Raji (cell line): ENCODE measurements at regions not wholly inside any gene's neighbourhood (a gene's known extent, or its start where the extent isn't known, plus 50 kb on each side); places are given as distances from the start of the nearest gene placed in this dataset.
A peak's percentile ranks its signal among the peaks of the same experiment; 100 is the strongest.

ENCODE experiments used
- POLR2A ChIP-seq: IDR thresholded peaks from 2 replicates; pipeline ENCODE4 v1.6.1; 2011; ENCODE audit warnings: low read depth, low read length, control low read depth; ENCODE audit not compliant: insufficient read depth

DNA sequence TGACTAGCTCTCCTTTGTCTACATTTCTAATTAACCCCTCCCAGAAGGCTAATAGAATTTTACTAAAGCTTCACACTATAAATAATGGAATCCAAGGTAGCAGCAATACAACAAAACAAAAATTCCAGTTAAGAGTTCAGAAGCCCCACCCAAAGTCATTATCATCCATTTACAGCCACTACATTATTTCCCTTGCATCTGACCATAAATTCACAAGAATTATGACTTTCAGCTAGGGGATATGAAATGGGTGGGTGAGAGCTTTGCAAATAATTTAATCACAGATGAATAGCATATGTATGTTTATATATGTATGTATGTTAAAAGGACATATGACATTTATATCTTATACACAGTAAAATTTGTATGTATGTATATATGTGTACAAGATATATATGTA is 65.3 kb upstream of the PTGDR start:
- no peak for TF ChIP-seq POLR2A

DNA sequence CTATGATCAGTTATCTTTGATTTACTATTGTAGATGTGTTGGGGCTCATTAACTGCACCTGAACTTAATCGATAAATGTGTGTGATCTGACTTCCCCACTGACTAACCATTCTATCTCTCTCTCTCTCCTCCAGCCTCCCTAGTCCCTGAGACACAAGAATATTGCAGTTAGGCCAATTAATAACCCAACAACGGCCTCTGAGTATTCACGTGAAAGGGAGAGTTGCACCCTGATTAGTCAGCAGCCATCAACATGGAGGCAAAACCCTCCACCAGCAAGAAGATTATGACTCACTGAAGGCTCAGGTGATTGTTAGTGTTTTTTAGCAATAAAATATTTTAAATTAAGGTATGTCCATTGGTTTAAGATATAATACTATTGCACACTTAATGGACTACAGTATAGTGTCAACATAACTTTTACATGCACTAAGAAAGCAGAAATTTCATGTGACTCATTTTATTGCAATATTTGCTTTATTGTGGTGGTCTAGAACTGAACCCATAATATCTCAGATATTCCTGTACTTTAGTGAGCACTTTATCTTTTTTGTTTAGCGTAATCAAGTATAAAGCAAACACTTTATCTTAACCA is 77.1 kb upstream of the PTGDR start:
- TF ChIP-seq POLR2A = no peak

DNA sequence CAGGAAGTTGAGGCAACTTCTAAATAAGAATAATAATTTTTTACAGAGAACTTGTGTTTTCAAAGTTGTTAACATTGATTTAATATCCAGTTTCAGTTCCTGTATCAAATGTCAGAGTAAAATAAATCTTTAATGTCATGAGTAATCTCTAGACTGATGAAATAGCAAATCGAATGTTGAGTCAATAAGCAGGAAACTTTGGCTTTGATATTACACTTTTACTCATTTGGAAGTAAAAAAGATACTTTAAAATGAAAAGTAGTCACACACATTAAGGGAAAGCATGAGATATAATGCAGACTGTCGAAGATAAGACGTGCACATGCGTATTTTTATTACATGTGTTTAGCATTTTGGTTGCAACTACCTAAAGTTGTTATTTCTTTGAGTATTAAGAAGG is 78.2 kb upstream of the PTGDR start:
- TF ChIP-seq POLR2A = no peak

DNA sequence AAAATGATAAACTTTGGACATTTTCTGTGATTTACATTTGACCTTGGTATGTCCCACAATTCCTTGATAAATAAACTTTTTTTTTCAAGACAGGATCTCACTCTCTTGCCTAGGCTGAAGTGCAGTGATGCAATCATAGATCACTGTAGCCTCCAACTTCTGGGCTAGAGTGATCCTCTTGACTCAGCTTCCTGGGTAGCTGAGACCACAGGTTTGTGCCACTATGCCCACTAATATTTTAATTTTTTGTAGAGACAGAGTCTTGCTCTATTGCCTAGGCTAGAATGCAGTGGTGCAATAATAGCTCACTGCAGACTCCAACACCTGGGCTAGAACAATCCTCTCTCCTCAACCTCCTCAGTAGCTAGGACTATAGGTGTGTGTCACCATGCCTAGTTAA is 79.1 kb upstream of the PTGDR start:
- TF ChIP-seq POLR2A = no peak

DNA sequence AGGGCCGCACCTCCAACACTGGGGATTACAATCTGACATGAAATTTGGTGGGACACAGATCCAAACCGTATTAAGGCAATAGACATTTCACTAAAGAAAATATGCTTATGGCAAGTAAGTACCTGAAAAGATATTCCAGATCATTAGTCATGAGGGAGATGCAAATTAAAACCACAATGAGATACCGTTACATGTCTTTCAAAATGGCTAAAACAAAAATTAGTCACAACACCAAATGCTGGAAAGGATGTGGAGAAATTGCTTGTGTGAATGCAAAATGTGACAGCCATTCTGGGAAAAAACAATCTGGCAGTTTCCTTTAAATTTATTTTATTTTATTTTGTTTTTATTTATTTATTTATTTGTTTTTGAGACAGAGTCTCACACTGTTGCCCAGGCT is 82.3 kb upstream of the PTGDR start:
- TF ChIP-seq POLR2A = no peak

DNA sequence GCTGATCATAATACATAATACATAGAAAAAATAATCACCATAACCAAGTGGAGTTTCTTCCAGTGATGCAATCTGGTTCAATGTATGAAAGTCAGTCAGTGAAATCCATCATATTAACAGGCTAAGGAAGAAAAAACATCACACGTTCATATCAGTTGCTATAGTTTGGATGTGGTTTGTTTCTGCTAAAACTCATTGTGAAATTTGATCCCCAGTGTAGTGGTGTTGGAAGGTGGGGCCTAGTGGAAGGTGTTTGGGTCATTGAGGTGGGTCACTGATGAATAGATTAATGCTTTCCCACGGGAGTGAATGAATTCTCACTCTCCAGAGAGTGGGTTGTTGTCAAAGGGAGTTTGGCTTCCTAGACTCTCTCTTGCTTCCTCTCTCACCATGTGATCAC is 84.6 kb upstream of the PTGDR start:
- no peak for TF ChIP-seq POLR2A

DNA sequence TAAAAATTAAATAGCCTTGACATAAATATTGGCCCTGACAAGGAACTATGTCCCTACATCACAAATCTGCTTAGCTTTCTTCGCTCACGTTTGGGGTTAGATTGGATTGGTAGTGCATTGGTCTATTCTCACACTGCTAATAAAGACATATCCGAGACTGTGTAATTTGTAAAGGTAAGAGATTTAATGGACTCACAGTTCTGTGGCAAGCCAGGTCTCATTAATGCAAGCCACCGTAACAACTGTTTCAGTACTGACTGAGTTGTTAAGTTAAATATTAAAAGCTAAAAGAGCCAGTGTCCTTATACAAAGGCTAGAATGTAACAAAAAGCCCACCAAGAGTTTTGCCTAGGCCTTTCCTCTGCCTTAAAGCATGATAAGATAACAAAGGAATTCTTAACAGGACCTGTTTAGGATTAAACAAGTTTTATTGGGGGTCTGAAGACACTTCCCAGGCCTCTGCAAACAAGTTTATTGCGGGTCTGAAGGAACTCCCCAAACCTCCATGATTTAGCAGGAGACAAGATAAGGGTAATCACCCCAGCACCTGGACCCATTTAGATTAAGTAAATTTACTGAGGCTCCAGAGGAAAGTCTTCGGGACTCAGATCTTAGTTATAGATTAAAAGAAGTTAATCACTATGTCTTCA is 88.2 kb upstream of the PTGDR start:
- TF ChIP-seq POLR2A = no peak

DNA sequence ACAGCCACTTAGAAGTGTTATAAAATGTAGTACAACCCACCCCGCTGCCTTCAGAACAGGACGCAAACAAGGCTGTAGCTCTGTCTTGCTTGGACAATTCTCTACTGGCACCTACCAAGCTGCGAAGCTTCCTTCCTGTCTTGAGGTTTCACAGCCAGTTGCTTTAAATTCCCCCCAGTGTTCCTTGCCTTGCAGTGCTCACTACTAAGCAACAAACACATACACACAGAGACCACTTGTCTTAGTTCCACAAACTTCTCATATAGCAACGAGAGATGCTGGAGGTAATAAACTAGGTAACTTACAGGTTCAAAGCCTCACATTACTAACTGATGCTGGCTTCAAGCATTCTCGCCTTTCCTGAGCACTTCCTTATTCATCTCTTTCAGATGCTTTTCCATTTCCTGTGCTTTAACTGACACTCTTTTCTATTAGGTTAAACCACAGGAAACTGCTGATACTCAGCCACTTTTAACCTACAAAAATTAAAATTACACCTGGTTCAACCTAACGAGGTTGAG is 91.5 kb upstream of the PTGDR start:
- 0 out of 2 replicates have a peak, but pooled peaks have one; percentile 18 for TF ChIP-seq POLR2A

DNA sequence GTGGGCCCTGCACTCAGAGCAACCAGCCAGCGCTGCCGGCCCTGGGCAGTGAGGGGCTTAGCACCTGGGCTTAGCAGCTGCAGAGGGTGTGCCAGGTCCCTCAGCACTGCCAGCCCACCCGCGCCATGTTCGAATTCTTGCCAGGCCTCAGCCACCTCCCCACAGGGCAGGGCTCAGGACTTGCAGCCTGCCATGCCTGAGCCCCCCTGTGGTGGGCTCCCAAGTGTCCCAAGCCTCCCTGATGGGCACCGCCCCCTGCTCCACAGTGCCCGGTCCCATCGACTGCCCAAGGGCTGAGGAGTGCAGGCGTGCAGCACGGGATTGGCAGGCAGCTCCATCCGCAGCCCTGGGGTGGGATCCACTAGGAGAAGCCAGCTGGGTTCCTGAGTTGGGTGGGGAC is 98.0 kb upstream of the NID2 start:
- TF ChIP-seq POLR2A = no peak

DNA sequence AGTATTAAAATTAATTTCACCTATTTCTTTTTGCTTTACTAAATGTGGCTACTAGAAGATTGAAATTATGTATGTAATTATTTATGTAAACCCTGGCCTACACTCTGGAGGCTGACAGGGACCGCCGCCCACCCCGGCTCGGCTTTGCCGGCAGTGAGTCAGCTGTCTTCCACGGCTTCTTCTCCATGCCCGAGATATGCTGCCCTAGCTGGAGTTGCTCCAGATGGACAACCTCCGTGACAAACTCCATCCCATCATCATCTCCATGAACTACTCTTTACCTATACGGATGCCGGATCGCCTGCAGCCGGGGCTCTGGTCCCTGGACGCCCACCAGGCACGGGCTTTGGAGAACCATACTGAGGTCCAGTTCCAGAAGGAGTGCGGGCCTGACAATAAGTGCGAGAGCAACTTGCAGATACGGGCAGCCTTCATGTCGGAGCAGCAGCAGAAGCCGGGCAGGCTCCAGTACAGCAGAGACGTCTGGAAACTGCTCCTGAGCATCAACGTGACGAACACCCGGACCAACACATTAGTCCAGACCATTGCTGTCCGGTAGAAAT is 86.9 kb upstream of the NID2 start:
- TF ChIP-seq POLR2A = no peak

DNA sequence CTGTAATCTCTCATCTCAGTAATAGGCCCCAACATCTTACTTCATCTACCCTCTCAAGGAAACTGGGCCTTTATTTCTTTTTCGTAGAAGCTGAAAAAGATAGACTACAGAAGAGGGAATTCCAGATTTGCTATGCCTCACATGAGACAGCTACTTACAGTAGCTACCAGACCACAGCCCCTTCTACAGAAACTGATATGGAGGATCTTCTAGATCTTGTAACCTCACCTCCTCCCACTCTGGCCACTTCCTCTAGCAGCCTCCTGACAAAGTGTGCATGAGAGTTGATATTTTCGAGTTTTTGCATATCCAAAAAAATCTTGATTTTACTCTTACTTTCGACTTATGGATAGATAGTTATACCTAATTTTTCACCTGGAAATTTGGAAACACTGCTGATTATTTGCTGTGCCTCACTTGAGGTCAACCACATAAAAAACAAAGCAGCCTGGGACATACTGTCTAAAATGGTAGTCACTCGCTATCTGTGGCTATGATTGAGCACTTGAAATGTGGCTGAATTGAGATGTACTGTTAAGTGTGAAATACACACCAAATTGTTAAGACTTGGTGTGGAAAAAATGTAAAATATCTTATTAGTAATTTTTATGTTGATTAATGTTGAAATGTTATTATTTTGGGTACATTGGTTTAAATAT is 86.3 kb upstream of the NID2 start:
- TF ChIP-seq POLR2A = no peak

DNA sequence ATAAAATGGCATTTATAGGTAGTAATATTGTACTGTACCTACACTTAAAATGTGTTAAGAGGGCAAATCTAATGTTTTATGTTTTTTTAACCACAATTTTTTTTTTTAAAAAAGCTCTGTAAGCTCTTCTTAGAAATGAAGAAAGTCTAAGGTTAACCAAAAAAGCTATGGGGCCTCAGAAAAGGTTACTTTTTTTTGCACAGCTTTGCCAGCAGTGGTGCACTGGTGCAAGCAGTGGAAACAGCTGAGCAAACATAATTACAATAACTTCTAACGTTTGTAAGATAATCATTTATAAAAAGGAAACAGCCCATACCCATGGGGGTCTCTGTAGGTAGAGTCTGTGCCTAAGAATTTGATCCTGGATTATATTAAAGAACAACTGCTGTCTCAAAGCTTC is 85.1 kb upstream of the NID2 start:
- no peak for TF ChIP-seq POLR2A

DNA sequence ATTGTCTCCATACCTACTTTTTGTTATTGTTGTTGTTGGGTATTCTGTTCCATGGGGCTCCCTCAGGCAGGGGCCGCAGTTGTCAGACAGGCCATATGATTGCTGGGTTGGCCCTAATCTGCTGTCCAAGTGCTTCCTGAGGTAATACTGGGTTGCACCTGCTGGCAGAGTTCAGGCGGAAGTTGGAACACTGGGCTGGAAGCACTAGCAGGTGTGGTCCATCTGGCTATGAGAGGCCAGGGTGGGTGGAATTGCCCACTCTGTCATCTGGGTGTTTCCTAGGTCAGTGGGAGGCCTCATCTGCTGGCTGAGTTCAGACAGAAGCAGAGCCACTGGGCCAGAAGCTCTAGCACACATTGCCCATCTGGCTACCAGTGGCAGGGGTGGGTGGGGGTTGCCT is 81.3 kb upstream of the NID2 start:
- no peak for TF ChIP-seq POLR2A

DNA sequence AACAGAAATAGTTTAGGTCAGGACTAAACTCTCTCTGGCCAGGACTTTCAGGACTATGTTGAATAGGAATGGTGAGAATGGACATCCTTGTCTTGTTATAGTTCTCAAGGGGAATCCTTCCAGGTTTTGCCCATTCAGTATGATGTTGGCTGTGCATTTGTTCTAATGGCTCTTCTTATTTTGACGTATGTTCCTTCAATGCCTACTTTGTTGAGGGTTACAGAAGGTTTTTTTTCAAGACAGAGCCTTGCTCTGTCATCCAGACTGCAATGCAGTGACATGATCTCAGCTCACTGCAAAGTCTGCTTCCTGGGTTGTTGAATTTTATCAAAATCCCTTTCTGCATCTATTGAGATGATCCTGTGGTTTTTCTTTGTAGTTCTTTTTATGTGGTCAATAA is 79.5 kb upstream of the NID2 start:
- TF ChIP-seq POLR2A = no peak

DNA sequence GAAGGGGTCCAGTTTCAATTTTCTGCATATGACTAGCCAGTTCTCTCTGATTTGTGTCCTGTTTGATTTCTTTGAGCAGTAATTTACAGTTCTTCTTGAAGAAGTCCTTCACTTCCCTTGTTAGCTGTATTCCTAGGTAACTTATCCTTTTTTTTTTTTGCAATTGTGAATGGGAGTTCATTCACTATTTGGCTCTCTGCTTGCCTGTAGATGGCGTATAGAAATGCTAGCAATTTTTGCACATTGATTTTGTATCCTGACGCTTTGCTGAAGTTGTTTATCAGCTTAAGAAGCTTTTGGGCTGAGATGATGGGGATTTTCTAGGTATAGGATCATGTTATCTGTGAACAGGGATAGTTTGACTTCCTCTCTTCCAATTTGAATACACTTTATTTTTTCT is 77.6 kb upstream of the NID2 start:
- no peak for TF ChIP-seq POLR2A

DNA sequence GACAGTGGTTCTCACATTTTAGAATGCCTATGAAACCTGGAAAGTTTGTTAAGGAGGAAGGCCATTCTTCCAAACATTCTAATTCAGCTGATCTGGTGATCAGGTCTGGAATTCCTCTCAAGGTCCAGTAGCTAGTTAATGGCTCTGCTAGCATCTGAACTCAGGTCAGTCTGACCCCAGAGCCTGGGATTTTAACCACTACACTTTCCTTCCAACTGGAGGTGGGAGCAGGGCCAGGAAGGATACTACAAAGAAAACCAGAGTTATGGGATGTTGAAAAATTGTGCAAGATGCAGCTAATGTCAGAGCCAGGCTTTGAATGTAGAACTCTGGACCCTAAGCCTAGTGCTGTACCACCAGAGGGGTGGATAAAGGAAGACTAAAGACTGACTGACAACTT is 73.6 kb upstream of the NID2 start:
- no peak for TF ChIP-seq POLR2A
